ENCODE measurements at regions not wholly inside any gene's neighbourhood (a gene's known extent, or its start where the extent isn't known, plus 50 kb on each side); places are given as distances from the start of the nearest gene placed in this dataset.
"Not testable (repeated sequence)": the region's sequence is repeated elsewhere in the genome, so short reads cannot be mapped to it uniquely, and the experiment has no call there.

- not testable (repeated sequence) for TF ChIP-seq CTCF, POLR2A (IDR thresholded peaks at IDR 0.05)
These were observed 54.0 kb upstream of the CCDC80 start for GRCh38 chr3:112694906-112695305.
